B cell (primary cell): ENCODE measurements at regions not wholly inside any gene's neighbourhood (a gene's known extent, or its start where the extent isn't known, plus 50 kb on each side); places are given as distances from the start of the nearest gene placed in this dataset.

Experiments used
- ATAC-seq: fragments of 200-7000 bp; cut with Tn5 transposase; one replicate; pipeline ENCODE4 v1.10.0; 2021; ENCODE audit warnings: low read depth, mild to moderate bottlenecking, moderate number of reproducible peaks, moderate library complexity
- CTCF ChIA-PET: fragments of 350-600 bp; sonication (Branson Sonifier 250); formaldehyde crosslinking; loops from one replicate; lab custom pipeline; 2021; ENCODE audit warnings: antibody characterized with exemption, inconsistent platforms; lab: Charles Lee
- POLR2A ChIA-PET: fragments of 350-600 bp; sonication (Branson Sonifier 250); formaldehyde crosslinking; loops from one replicate; lab custom pipeline; 2021; ENCODE audit warnings: antibody characterized with exemption; lab: Charles Lee
- DNase-seq: peaks from one replicate; pipeline ENCODE4 v3.0.0; 2013
- H2AFZ ChIP-seq: 2 replicates; pipeline ENCODE4 v1.6.1; 2012; ENCODE audit warnings: mild to moderate bottlenecking, low read depth, low read length; ENCODE audit not compliant: insufficient read depth, poor library complexity, severe bottlenecking
- H3K27ac ChIP-seq, 2 donors: 1 replicate in 1 of 2; 2 replicates in 1 of 2; pipeline ENCODE4 v1.5.1; 2012 to 2013; ENCODE audit warnings: low read length in 2 of 2, mild to moderate bottlenecking in 2 of 2, moderate library complexity in 1 of 2
- H3K27me3 ChIP-seq, 4 experiments: fragments of 200-600 bp in 1 of 4; sonication (generic) in 1 of 4; replicated peaks in 1 of 4; 1 replicate in 2 of 4; 2 replicates in 2 of 4; pipeline versions ENCODE4 v1.6.1 to v1.7.0; 2013 to 2016; ENCODE audit warnings: low read length in 3 of 4, mild to moderate bottlenecking in 2 of 4, mixed read lengths in 1 of 4, moderate library complexity in 1 of 4; ENCODE audit not compliant: insufficient read depth in 4 of 4, control insufficient read depth in 3 of 4; ENCODE audit errors: control extremely low read depth in 1 of 4
- H3K36me3 ChIP-seq, 2 experiments: replicated peaks in 1 of 2; 1 replicate in 1 of 2; 2 replicates in 1 of 2; pipeline versions ENCODE4 v1.6.1 to v1.7.1; 2013; ENCODE audit warnings: low read length in 1 of 2; ENCODE audit not compliant: insufficient read depth in 2 of 2, control insufficient read depth in 1 of 2; ENCODE audit errors: control extremely low read depth in 1 of 2, extremely low read depth in 1 of 2
- H3K4me1 ChIP-seq, 2 donors: fragments of 200-600 bp in 1 of 2; sonication (generic) in 1 of 2; 1 replicate in 1 of 2; 2 replicates in 1 of 2; pipeline versions ENCODE4 v1.5.1 to v1.6.1; 2013 to 2017; ENCODE audit warnings: low read length in 2 of 2; ENCODE audit not compliant: control insufficient read depth in 2 of 2, insufficient read depth in 2 of 2
- H3K4me2 ChIP-seq: replicated peaks from 2 replicates; pipeline ENCODE3; 2012; ENCODE audit warnings: mild to moderate bottlenecking, low read depth, low read length; ENCODE audit not compliant: poor library complexity, severe bottlenecking
- H3K4me3 ChIP-seq, 5 experiments: fragments of 200-600 bp in 1 of 5; sonication (generic) in 1 of 5; 1 replicate in 3 of 5; 2 replicates in 2 of 5; pipeline versions ENCODE4 v1.5.1 to v1.7.0; 2011 to 2016; ENCODE audit warnings: low read length in 4 of 5, mild to moderate bottlenecking in 4 of 5, low read depth in 2 of 5, control low read depth in 1 of 5, moderate library complexity in 1 of 5; ENCODE audit not compliant: insufficient read depth in 1 of 5; ENCODE audit errors: control extremely low read depth in 1 of 5, extremely low read depth in 1 of 5
- H3K79me2 ChIP-seq: fragments of 200-600 bp; sonication (generic); one replicate; pipeline ENCODE4 v1.6.0; 2016; ENCODE audit warnings: low read length; ENCODE audit not compliant: control insufficient read depth, insufficient read depth
- H3K9ac ChIP-seq: fragments of 200-600 bp; sonication (generic); 2 replicates; pipeline ENCODE4 v1.6.1; 2017; ENCODE audit warnings: mild to moderate bottlenecking, low read length, moderate library complexity
- H3K9me3 ChIP-seq, 3 donors: one replicate each; pipeline versions ENCODE4 v1.6.1 to v1.7.1; 2013; ENCODE audit warnings: low read length in 2 of 3; ENCODE audit not compliant: control insufficient read depth in 2 of 3, insufficient read depth in 1 of 3; ENCODE audit errors: control extremely low read depth in 1 of 3
- H4K20me1 ChIP-seq: 2 replicates; pipeline ENCODE4 v1.6.0; 2012; ENCODE audit warnings: mild to moderate bottlenecking, low read length; ENCODE audit not compliant: insufficient read depth, control insufficient read depth, poor library complexity, severe bottlenecking
- H3K27ac Mint-ChIP-seq: one replicate; pipeline ENCODE4 v1.8.0; 2021; ENCODE audit warnings: mixed read lengths
- H3K27me3 Mint-ChIP-seq: one replicate; pipeline ENCODE4 v1.8.0; 2021; ENCODE audit warnings: mixed read lengths
- H3K4me1 Mint-ChIP-seq: one replicate; pipeline ENCODE4 v1.8.0; 2021; ENCODE audit warnings: mixed read lengths
- H3K4me3 Mint-ChIP-seq: one replicate; pipeline ENCODE4 v1.8.0; 2021; ENCODE audit warnings: mixed read lengths
- H3K9me3 Mint-ChIP-seq: one replicate; pipeline ENCODE4 v1.8.0; 2022; ENCODE audit warnings: mixed read lengths; ENCODE audit not compliant: insufficient read depth
- EZH2 ChIP-seq: IDR thresholded peaks from 2 replicates; pipeline ENCODE4 v1.6.1; 2012; ENCODE audit warnings: borderline replicate concordance, low read depth, mild to moderate bottlenecking, moderate library complexity, low read length; ENCODE audit not compliant: insufficient read depth, poor library complexity, severe bottlenecking
- WGBS: methylation state at CpG from one replicate; pipeline ENCODE4 v1.1.5; 2013; ENCODE audit warnings: missing lambda C conversion rate; ENCODE audit not compliant: insufficient coverage; 5-methylcytosine and 5-hydroxymethylcytosine counted together
- intact Hi-C: fragments of 100-400 bp; cut with micrococcal nuclease; formaldehyde crosslinking; loops from one replicate; pipeline ENCODE4 v1.10.0; 2022
- TF ChIP-seq, protein P1 (sequence below): fragments of 200-600 bp; IDR thresholded peaks from one replicate; pipeline ENCODE4 v1.8.0; 2022; ENCODE audit warnings: antibody characterized with exemption, mild to moderate bottlenecking

DNA sequence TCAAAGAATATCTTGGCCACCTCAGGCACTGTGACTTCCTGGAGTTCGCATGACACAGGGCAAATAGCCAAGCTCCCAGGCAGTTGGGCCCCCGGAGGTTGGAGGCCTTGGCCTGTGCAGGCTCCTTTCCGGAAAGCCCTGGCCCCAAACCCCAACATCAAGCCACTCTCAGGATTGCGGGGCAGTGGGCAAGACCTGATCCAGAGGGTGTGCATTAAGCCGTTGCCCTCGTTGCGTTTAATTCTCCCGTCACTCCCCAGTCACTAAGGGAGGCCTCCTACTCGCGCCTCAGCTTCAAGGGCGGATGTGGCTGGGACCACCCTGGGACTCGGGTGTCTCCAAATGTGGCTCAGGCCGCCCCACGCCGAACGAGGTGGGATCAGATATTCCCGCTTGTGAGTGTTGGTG lies 60.1 kb downstream of the TMEM174 start:
- peaks cover 71% of the 10 kb centered on the region for H3K27me3 Mint-ChIP-seq
- WGBS, result 7% methylated on average over 14 of the region's 17 CpGs
- ChIA-PET POLR2A (no interaction called here), CTCF (no interaction called here)
- Histone ChIP-seq H3K36me3 (no peaks in the 10 kb centered on the region), H3K9me3 (peaks cover 0 to 14% (median 0%) of the 10 kb centered on the region in 3 donors), H3K79me2 (no peaks in the 10 kb centered on the region), H4K20me1 (no peaks in the 10 kb centered on the region), H3K4me2 (peak overlapping the region; percentile 73), H3K27me3 (peaks cover 0 to 65% (median 47%) of the 10 kb centered on the region in 4 experiments), H2AFZ (peak overlapping the region; percentile 60), H3K9ac (peak overlapping the region; percentile 48), H3K4me3 (peak overlapping the region in 3 of 5 experiments; percentile 20 to 51 (median 29)), H3K27ac (no peak overlapping the region), H3K4me1 (peaks cover 21 to 37% of the 10 kb centered on the region in 2 donors)
- TF ChIP-seq, protein P1, sequence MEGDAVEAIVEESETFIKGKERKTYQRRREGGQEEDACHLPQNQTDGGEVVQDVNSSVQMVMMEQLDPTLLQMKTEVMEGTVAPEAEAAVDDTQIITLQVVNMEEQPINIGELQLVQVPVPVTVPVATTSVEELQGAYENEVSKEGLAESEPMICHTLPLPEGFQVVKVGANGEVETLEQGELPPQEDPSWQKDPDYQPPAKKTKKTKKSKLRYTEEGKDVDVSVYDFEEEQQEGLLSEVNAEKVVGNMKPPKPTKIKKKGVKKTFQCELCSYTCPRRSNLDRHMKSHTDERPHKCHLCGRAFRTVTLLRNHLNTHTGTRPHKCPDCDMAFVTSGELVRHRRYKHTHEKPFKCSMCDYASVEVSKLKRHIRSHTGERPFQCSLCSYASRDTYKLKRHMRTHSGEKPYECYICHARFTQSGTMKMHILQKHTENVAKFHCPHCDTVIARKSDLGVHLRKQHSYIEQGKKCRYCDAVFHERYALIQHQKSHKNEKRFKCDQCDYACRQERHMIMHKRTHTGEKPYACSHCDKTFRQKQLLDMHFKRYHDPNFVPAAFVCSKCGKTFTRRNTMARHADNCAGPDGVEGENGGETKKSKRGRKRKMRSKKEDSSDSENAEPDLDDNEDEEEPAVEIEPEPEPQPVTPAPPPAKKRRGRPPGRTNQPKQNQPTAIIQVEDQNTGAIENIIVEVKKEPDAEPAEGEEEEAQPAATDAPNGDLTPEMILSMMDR, result no peak
- no peak for TF ChIP-seq EZH2
- DNase-seq, result peak; percentile 15
- intact Hi-C loops, result no loop called here
- no peaks in the 10 kb centered on the region for H3K9me3 Mint-ChIP-seq
- no peak for ATAC-seq
- peaks cover 26% of the 10 kb centered on the region for H3K4me1 Mint-ChIP-seq
- peak overlapping the region; percentile 56 for H3K4me3 Mint-ChIP-seq
- no peak overlapping the region for H3K27ac Mint-ChIP-seq

DNA sequence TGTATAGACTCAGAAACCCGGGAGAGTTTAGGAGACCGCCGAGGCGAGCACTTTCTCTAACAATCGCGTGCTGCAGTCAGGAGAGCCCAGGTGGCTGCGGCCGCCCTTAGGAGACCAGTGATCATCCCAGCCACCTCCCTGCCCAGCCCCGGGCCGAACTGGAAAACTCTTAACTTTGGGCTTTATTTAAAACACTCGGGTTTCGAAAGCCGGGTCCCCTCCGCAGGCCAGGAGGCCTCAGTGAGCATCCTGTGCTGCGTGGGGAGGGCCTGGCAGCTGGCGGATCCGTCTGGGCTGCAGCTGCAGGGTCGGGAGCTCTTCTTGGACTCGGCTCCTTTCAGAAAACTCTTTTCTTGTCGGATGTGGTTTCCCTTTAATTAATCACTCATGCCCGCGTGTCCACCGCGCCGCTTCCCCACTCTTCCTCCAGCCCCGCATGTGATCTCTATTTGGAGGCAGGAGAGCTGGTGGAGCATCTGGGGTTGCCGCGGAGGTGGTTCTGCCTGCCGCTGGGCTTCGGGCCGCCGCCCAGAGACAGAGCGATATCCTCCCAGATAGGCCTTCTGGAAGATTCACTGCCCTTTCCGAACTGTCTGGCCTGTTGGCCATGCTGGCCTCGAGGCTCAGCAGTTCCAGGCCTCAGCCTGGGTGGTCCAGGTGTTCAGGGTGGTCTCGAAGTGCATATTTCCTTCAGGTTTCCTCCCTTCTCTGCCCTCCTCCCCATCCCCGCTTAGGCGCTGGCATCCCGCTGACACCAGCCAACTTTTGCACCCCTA lies 59.5 kb downstream of the TMEM174 start:
- H4K20me1 ChIP-seq, result no peaks in the 10 kb centered on the region
- no peak overlapping the region for H3K27ac ChIP-seq
- ChIA-PET CTCF (no interaction called here), POLR2A (no interaction called here)
- H3K27me3 Mint-ChIP-seq, result peaks cover 70% of the 10 kb centered on the region
- peak overlapping the region; percentile 19 for H3K9ac ChIP-seq
- H3K27ac Mint-ChIP-seq, result no peak overlapping the region
- TF ChIP-seq, protein P1, result no peak
- TF ChIP-seq EZH2, result peak; percentile 74
- H3K4me1 ChIP-seq, result peaks cover 21 to 37% of the 10 kb centered on the region in 2 donors
- H3K36me3 ChIP-seq, result no peaks in the 10 kb centered on the region
- DNase-seq, result no peak
- intact Hi-C loops, result no loop called here
- H3K27me3 ChIP-seq, result peaks cover 0 to 70% (median 50%) of the 10 kb centered on the region in 4 experiments
- H3K79me2 ChIP-seq, result no peaks in the 10 kb centered on the region
- H3K4me3 ChIP-seq, result peak overlapping the region in 1 of 5 experiments; percentile 51
- 4% methylated on average over 29 of the region's 39 CpGs for WGBS
- peaks cover 0 to 14% (median 0%) of the 10 kb centered on the region in 3 donors for H3K9me3 ChIP-seq
- H3K4me3 Mint-ChIP-seq, result peak overlapping the region; percentile 56
- H3K9me3 Mint-ChIP-seq, result no peaks in the 10 kb centered on the region
- H2AFZ ChIP-seq, result peak overlapping the region; percentile 60
- H3K4me2 ChIP-seq, result peak overlapping the region; percentile 73
- peaks cover 26% of the 10 kb centered on the region for H3K4me1 Mint-ChIP-seq
- ATAC-seq, result no peak
